ENCODE measurements at regions not wholly inside any gene's neighbourhood (a gene's known extent, or its start where the extent isn't known, plus 50 kb on each side); places are given as distances from the start of the nearest gene placed in this dataset.

DNA sequence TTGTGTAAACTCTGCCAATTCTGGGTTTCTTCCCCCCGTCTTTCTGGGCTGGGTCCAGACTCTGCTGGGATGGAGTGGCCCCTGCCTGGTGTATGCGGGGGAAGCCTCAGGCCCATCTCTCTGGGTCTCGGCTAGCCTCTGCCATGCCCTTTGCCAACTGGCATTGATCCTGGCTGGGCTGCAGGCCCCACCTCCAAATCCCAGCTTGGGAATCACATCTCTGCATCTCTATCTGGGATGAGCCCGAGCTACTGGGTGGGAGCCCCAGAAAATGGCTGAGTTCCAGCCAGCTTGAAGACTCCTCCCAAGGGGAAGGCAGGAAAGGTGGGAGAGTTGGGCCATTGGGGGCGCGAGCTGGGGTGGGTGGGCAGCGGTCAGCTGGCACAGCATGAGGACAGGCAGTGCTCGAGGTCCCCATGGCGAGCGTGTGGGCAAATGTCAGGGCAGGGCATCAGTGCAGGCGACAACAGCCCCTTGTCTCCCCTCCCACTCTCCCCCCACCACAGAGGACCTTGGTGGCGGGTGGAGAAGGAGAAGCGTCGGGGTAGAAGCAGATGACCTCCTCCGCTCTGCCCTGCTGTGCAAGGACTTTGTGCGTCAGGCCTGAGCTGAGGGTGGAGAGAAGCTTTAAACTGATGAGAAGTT, 139.4 kb downstream of the ASB1 start:
- Histone ChIP-seq H3K4me3 (no peak overlapping the region), H3K27me3 (replicated peaks in 1 of 7) (peaks cover 0 to 39% (median 0%) of the 10 kb centered on the region in 7 donors), H3K9me3 (no peaks in the 10 kb centered on the region), H3K36me3 (no peaks in the 10 kb centered on the region), H3K4me1 (no peaks in the 10 kb centered on the region), H3K27ac (no peak overlapping the region)
- 81 to 92% (median 88%) methylated on average over 14 to 16 of the region's 16 CpGs for WGBS, 5 donors
- DNase-seq = peak; percentile 56
- intact Hi-C loops (cut with DNase I; ENCODE audit: low total_unique reads) = no loop called here
- TF ChIP-seq POLR2A (IDR thresholded peaks at IDR 0.05) (no peak), POLR2AphosphoS5 (IDR thresholded peaks at IDR 0.05) (no peak)
- TF ChIP-seq, protein P1, sequence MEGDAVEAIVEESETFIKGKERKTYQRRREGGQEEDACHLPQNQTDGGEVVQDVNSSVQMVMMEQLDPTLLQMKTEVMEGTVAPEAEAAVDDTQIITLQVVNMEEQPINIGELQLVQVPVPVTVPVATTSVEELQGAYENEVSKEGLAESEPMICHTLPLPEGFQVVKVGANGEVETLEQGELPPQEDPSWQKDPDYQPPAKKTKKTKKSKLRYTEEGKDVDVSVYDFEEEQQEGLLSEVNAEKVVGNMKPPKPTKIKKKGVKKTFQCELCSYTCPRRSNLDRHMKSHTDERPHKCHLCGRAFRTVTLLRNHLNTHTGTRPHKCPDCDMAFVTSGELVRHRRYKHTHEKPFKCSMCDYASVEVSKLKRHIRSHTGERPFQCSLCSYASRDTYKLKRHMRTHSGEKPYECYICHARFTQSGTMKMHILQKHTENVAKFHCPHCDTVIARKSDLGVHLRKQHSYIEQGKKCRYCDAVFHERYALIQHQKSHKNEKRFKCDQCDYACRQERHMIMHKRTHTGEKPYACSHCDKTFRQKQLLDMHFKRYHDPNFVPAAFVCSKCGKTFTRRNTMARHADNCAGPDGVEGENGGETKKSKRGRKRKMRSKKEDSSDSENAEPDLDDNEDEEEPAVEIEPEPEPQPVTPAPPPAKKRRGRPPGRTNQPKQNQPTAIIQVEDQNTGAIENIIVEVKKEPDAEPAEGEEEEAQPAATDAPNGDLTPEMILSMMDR (IDR thresholded peaks at IDR 0.05 in 8 of 11, conservative IDR thresholded peaks at IDR 0.05 in 3 of 11) = no peak

DNA sequence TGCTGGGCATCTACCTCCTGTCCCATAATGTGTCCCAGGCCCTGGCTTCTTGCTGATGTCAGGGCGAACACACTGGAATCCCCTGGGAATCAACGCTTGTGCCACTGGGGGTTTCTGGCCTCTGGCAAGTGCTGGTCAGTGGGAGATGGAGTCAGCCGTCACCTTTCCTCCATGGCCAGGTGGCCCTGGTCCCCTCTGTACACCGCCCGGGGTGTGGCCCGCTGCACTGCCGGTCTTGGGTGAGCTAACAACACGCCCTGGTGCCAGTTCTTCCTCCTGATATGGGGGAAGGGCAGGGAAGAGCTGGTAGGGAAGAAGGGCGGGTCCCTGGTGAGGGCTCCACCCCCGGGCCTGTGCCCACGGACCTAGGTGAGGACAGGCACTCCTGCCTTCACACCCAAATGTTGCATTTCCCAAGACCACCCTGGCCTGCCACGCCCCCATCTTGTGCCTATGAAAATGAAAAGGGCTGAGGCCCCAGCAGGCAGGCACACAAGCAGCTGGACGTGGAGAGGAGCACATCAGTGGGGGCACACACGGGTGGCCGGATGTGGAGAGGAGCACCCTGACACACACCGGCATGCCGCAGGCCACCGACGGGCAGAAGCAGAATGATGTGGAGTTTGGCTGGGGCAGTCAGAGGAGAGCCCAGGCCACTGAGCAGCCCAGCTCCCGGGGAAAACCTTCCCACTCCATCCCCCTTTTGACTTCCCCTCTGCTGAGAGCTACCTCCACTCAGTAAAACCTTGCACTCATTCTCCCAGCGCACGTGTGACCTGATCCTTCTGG, 140.5 kb downstream of the ASB1 start:
- no peak for TF ChIP-seq POLR2A (IDR thresholded peaks at IDR 0.05)
- TF ChIP-seq, protein P1 (IDR thresholded peaks at IDR 0.05 in 8 of 11, conservative IDR thresholded peaks at IDR 0.05 in 3 of 11) = no peak
- intact Hi-C loops (cut with DNase I; ENCODE audit: low total_unique reads) = no loop called here
- WGBS, 5 donors = 80 to 85% (median 81%) methylated on average over 19 to 22 of the region's 22 CpGs
- H3K27ac ChIP-seq = no peak overlapping the region
- H3K27me3 ChIP-seq (replicated peaks in 1 of 7) = peaks cover 0 to 39% (median 0%) of the 10 kb centered on the region in 7 donors
- peak; percentile 64 for DNase-seq
- no peaks in the 10 kb centered on the region for H3K9me3 ChIP-seq
- H3K4me3 ChIP-seq = no peak overlapping the region
- no peaks in the 10 kb centered on the region for H3K4me1 ChIP-seq
- H3K36me3 ChIP-seq = no peaks in the 10 kb centered on the region

DNA sequence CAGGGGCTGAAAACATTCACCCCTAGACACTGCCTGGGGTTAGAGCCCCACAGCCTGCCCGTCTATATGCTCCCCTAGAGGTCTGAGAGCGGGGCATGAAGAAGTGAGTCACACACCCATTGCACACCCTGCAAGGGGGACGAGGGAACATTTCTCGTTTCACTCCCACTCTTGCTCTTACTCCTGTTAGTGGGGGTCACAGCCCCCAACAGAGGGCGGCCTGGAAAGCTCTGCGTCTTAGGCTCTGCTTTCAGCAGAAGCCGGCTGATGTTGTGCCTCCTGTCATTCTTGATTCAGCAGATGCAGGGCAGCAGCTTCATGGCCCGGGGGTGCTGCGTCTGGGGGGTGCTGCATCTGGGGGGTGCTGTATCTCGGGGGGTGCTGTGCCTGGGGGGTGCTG, 141.3 kb downstream of the ASB1 start:
- no peak for TF ChIP-seq POLR2AphosphoS5 (IDR thresholded peaks at IDR 0.05)
- TF ChIP-seq, protein P1 (IDR thresholded peaks at IDR 0.05 in 8 of 11, conservative IDR thresholded peaks at IDR 0.05 in 3 of 11) = no peak
- no peak for TF ChIP-seq POLR2A (IDR thresholded peaks at IDR 0.05)
- DNase-seq = peak; percentile 43
- intact Hi-C loops (cut with DNase I; ENCODE audit: low total_unique reads) = no loop called here
- H3K27me3 ChIP-seq (replicated peaks in 1 of 7) = peaks cover 0 to 39% (median 0%) of the 10 kb centered on the region in 7 donors
- 73 to 83% (median 75%) methylated on average over 7 to 10 of the region's 10 CpGs for WGBS, 5 donors
- H3K4me1 ChIP-seq = no peaks in the 10 kb centered on the region
- no peak overlapping the region for H3K27ac ChIP-seq
- no peaks in the 10 kb centered on the region for H3K9me3 ChIP-seq
- no peak overlapping the region for H3K4me3 ChIP-seq
- H3K36me3 ChIP-seq = no peaks in the 10 kb centered on the region

All from spleen (tissue), 11 donors.